GM18951 (cell line): ENCODE measurements at regions not wholly inside any gene's neighbourhood (a gene's known extent, or its start where the extent isn't known, plus 50 kb on each side); places are given as distances from the start of the nearest gene placed in this dataset.
"Not testable (repeated sequence)": the region's sequence is repeated elsewhere in the genome, so short reads cannot be mapped to it uniquely, and the experiment has no call there.

ENCODE experiments used
- POLR2A ChIP-seq: IDR thresholded peaks from 4 replicates; pipeline ENCODE4 v1.6.1; 2011; ENCODE audit warnings: mild to moderate bottlenecking; ENCODE audit not compliant: insufficient read length, insufficient read depth; ENCODE audit errors: extremely low read depth
- in situ Hi-C: fragments of 300-500 bp; cut with MboI; formaldehyde crosslinking; loops from one replicate; pipeline ENCODE4 v1.12.0; 2022; ENCODE audit warnings: low sequenced_read_pairs, mixed read lengths, inconsistent platforms; ENCODE audit not compliant: unreplicated experiment

DNA sequence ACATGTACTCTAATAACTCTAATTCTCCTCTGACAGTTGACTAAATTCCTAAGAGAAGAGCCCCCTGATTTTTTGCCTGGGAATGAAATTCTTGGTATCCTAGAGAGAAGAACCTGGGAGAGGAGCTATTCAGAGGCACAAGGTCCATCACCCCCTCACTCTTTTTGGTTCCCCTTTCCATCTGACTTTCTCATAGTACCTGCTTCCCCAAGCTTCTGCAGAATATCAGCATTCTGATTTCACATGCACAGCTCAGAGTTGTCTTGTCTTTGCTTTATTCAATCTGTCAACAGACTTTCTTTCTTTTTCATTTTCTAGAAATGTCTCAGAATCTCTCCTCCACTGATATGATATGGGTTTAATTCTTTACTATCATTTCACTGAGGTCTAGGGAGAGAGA lies 141.5 kb upstream of the FBXL17 start:
- in situ Hi-C loops = no loop called here
- TF ChIP-seq POLR2A = no peak

GRCh38 chr5:108521841-108522506 lies 140.1 kb upstream of the FBXL17 start:
- in situ Hi-C loops = no loop called here
- TF ChIP-seq POLR2A = no peak

DNA sequence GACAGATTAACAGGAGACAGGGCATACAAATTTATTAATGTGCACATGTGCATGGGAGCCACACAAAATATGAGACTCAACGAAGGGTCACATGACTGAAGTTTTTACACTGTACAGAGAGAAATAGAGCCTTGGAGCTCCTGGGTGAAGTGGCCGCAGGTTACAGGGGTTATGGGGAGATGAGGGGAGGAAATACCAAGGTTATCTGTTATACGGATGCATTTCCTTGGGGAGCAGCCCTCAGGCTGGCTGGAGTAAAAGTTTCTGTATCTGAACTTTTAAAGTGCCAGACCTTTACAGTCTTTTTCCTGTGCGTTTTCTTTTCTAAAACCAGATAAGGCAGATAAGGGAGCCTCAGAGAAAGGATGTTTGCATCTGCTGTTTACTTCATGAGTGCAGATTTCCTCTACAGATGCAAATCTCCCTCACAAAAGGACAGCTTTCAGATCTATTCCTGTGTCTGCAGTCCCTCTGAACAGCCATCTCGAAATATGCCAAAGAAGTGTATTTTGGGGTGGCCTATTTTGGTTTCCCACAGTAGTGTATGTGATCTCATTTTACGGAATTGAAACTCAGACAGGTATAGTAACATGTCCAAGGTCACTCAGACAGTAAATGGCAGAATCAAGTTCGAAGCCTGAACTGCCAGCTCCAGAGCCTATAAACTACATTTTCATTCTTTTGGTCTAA lies 139.3 kb upstream of the FBXL17 start:
- in situ Hi-C loops = no loop called here
- TF ChIP-seq POLR2A = no peak

GRCh38 chr5:108516785-108517184 lies 134.9 kb upstream of the FBXL17 start:
- in situ Hi-C loops = no loop called here
- TF ChIP-seq POLR2A = no peak

GRCh38 chr5:108515517-108516105 lies 133.7 kb upstream of the FBXL17 start:
- no peak for TF ChIP-seq POLR2A
- in situ Hi-C loops = no loop called here

DNA sequence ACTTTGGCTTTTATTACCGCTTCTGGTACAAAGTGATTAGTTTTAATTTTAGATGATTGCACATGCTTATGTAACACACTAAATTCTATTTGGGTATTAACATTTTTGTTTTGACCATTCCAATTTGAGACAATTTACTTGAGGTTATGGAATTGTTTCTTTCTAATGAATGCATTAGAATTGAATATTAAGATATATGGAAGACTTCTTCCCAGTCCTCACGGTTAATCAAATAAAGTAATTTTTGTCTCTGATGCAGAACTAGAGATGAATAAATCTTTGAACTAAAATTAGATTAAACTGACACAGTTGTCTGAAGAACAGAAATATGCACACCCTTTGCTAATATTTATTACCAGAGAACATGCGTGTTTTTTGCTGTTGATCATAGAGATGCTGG lies 127.1 kb upstream of the FBXL17 start:
- TF ChIP-seq POLR2A = no peak
- in situ Hi-C loops = no loop called here

GRCh38 chr5:108507631-108508030 lies 125.7 kb upstream of the FBXL17 start:
- TF ChIP-seq POLR2A = no peak
- in situ Hi-C loops = no loop called here

- in situ Hi-C loops = no loop called here
- TF ChIP-seq POLR2A = no peak
Observed at GRCh38 chr5:108505608-108506007, 123.7 kb upstream of the FBXL17 start.

GRCh38 chr5:108504974-108505373 lies 123.1 kb upstream of the FBXL17 start:
- in situ Hi-C loops = no loop called here
- TF ChIP-seq POLR2A = no peak

GRCh38 chr5:108503986-108504385 lies 122.1 kb upstream of the FBXL17 start:
- in situ Hi-C loops = no loop called here

DNA sequence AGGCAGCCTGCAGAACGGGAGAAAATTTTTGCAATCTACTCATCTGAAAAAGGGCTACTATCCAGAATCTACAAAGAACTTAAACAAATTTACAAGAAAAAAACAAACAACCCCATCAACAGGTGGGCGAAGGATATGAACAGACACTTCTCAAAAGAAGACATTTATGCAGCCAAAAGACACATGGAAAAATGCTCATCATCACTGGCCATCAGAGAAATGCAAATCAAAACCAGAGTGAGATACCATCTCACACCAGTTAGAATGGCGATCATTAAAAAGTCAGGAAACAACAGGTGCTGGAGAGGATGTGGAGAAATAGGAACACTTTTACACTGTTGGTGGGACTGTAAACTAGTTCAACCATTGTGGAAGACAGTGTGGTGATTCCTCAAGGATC lies 113.7 kb upstream of the FBXL17 start:
- in situ Hi-C loops = not testable (repeated sequence)

More at GRCh38 chr5:108503986-108504385, 122.1 kb upstream of the FBXL17 start:
- TF ChIP-seq POLR2A = no peak

- TF ChIP-seq POLR2A = no peak
- in situ Hi-C loops = no loop called here
Observed at GRCh38 chr5:108487951-108488350, 106.1 kb upstream of the FBXL17 start.

DNA sequence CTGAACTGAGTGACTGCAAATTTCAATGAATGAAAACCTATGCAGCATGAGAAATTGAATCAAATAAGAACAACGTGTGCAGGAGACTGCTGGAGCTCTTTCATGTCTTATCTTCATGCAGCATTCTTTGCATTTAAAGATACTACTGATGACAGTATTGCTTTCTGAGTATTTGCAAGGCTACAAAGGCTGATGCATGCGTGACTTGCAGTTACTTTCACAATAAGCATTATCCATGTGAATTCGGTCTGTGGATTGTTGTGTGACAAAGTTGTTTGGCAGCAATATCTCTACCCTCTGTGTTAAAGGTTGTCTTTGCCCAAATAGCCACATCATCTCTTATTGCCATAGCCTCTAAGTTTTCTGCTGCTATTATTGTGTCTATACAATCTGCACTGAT lies 102.1 kb upstream of the FBXL17 start:
- in situ Hi-C loops = no loop called here
- no peak for TF ChIP-seq POLR2A

DNA sequence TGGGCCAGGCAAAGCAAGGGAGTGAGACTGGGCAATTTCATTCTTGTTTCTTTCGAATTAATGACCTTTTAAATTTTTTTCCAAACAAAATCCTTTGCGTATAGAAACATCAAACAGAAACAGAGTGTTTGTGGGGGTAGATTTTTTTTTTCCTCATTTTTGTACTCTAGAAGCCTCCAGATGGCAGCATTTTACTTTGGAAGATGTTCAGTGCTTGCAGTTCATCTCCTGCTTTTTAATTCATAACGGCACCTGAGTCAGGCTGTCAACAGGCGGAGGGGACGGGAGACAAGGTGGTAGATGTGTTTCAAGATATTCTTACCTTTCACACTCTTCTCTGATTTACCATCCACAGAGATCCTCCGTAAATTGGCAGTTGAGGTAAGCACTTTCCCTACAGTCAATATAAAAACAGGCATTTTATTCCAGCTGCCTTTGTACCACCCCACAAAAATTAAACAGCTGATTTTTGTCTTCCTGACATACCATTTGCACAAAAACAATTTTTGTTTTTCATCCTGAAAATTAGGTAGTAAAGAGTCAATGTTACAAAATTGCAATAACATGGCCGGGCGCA lies 99.5 kb upstream of the FBXL17 start:
- in situ Hi-C loops = no loop called here

GRCh38 chr5:108472237-108472636 lies 90.3 kb upstream of the FBXL17 start:
- TF ChIP-seq POLR2A = no peak
- in situ Hi-C loops = no loop called here

More for the DNA sequence above, 99.5 kb upstream of the FBXL17 start:
- TF ChIP-seq POLR2A = no peak
